AG04450 (cell line): ENCODE measurements at regions not wholly inside any gene's neighbourhood (a gene's known extent, or its start where the extent isn't known, plus 50 kb on each side); places are given as distances from the start of the nearest gene placed in this dataset.

ENCODE experiments used
- CTCF ChIA-PET: fragments of 300-600, 350-600 bp; formaldehyde crosslinking; extraction: SDS; loops from one replicate; lab custom pipeline; 2022; ENCODE audit warnings: antibody characterized with exemption, inconsistent platforms; lab: Charles Lee
- POLR2A ChIA-PET: fragments of 350-600 bp; formaldehyde crosslinking; extraction: SDS; loops from one replicate; lab custom pipeline; 2021; ENCODE audit warnings: antibody characterized with exemption, inconsistent platforms; lab: Yijun Ruan, JAX
- DNase-seq: peaks from one replicate; pipeline ENCODE4 v3.0.0-alpha.2; 2011; ENCODE audit warnings: low read depth, low spot score
- H3K27ac ChIP-seq: one replicate; pipeline ENCODE4 v1.5.1; 2012; ENCODE audit warnings: low read depth, low read length, control low read depth
- H3K27me3 ChIP-seq: one replicate; pipeline ENCODE4 v1.6.0; 2012; ENCODE audit warnings: low read length; ENCODE audit not compliant: control insufficient read depth, insufficient read depth
- H3K4me3 ChIP-seq: 2 replicates; pipeline ENCODE4 v1.5.1; 2011; ENCODE audit warnings: mild to moderate bottlenecking, low read depth, low read length, control low read depth
- H3K9me3 ChIP-seq: 2 replicates; pipeline ENCODE4 v1.5.1; 2012; ENCODE audit warnings: low read length; ENCODE audit not compliant: control insufficient read depth, insufficient read depth
- TF ChIP-seq, protein P1 (sequence below): IDR thresholded peaks from 2 replicates; pipeline ENCODE4 v1.5.1; 2011; ENCODE audit warnings: low read depth, low read length, control low read depth, inconsistent platforms

DNA sequence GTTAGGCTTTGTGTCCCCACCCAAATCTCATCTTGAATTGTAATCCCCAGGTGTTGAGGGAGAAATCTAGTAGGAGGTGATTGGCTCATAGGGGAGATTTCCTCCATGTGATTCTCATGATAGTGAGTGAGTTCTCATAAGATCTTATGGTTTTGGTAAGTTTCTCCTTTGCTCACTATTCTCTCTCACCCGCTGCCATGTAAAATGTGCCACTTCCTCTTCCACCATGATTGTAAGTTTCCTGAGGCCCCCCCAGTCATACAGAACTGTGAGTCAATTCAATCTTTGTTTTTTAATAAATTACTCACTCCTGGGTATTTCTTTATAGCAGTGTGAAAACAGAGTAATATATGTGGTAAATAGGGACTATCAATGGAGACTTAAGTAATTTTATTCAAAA, 434.5 kb upstream of the OLFM3 start:
- Histone ChIP-seq H3K27ac (no peak overlapping the region), H3K4me3 (no peak overlapping the region), H3K27me3 (no peaks in the 10 kb centered on the region), H3K9me3 (peaks cover 12% of the 10 kb centered on the region)
- no peak for DNase-seq
- TF ChIP-seq, protein P1, sequence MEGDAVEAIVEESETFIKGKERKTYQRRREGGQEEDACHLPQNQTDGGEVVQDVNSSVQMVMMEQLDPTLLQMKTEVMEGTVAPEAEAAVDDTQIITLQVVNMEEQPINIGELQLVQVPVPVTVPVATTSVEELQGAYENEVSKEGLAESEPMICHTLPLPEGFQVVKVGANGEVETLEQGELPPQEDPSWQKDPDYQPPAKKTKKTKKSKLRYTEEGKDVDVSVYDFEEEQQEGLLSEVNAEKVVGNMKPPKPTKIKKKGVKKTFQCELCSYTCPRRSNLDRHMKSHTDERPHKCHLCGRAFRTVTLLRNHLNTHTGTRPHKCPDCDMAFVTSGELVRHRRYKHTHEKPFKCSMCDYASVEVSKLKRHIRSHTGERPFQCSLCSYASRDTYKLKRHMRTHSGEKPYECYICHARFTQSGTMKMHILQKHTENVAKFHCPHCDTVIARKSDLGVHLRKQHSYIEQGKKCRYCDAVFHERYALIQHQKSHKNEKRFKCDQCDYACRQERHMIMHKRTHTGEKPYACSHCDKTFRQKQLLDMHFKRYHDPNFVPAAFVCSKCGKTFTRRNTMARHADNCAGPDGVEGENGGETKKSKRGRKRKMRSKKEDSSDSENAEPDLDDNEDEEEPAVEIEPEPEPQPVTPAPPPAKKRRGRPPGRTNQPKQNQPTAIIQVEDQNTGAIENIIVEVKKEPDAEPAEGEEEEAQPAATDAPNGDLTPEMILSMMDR, result no peak
- POLR2A ChIA-PET, result no interaction called here
- CTCF ChIA-PET, result no interaction called here

DNA sequence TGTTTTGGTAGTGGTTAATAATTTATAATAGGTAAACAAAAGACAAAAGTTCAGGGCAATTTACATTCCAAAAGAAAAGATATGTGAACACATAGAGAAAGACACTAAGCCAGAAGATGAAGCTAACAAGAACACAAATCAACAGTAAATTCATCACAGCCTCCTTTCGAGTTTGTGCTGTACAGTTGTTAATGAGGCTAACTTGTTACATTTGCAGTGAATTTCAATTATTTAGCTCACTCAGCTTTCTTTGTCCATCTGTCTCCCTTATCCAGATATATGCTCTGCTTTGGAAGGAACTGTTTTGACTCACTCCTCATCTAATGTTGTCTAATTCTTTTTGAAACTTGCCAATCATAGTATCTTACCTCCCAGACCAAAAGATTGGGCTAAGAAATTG, 423.3 kb upstream of the OLFM3 start:
- TF ChIP-seq, protein P1, result no peak
- H3K9me3 ChIP-seq, result peaks cover 4% of the 10 kb centered on the region; the same call in 1 of the 2 replicates
- DNase-seq, result no peak
- no peak overlapping the region for H3K4me3 ChIP-seq
- no peaks in the 10 kb centered on the region for H3K27me3 ChIP-seq
- ChIA-PET POLR2A (no interaction called here), CTCF (no interaction called here)
- H3K27ac ChIP-seq, result no peak overlapping the region
